DMS 273 (cell line): ENCODE measurements at regions not wholly inside any gene's neighbourhood (a gene's known extent, or its start where the extent isn't known, plus 50 kb on each side); places are given as distances from the start of the nearest gene placed in this dataset.

Experiments used
- DNase-seq: peaks from one replicate; lab custom pipeline; 2025; ENCODE audit not compliant: unreplicated experiment; lab: John Stamatoyannopoulos, UW

- no peak for DNase-seq
These were observed 111.0 kb downstream of the GAS1 start for GRCh38 chr9:86836266-86836665.

GRCh38 chr9:86830356-86830755, 117.0 kb downstream of the GAS1 start:
- DNase-seq, result no peak

- DNase-seq, result no peak
These were observed 117.7 kb downstream of the GAS1 start for GRCh38 chr9:86829496-86830046.

- DNase-seq, result no peak
These were observed 118.7 kb downstream of the GAS1 start for GRCh38 chr9:86828631-86829030.

- DNase-seq, result no peak
These were observed 119.4 kb downstream of the GAS1 start for GRCh38 chr9:86827893-86828292.

GRCh38 chr9:86825299-86825698, 122.0 kb downstream of the GAS1 start:
- no peak for DNase-seq

- no peak for DNase-seq
These were observed 125.1 kb downstream of the GAS1 start for GRCh38 chr9:86822006-86822801.

- DNase-seq, result no peak
These were observed 126.1 kb downstream of the GAS1 start for GRCh38 chr9:86821006-86821845.

- DNase-seq, result no peak
These were observed 127.8 kb downstream of the GAS1 start for GRCh38 chr9:86819552-86819951.

GRCh38 chr9:86818636-86819035, 128.7 kb downstream of the GAS1 start:
- no peak for DNase-seq

- DNase-seq, result no peak
These were observed 130.4 kb downstream of the GAS1 start for GRCh38 chr9:86816868-86817267.

- no peak for DNase-seq
These were observed 130.9 kb downstream of the GAS1 start for GRCh38 chr9:86816366-86816765.

GRCh38 chr9:86812616-86813015, 134.7 kb downstream of the GAS1 start:
- DNase-seq, result no peak

GRCh38 chr9:86809759-86810367, 137.4 kb downstream of the GAS1 start:
- DNase-seq, result no peak

GRCh38 chr9:86809151-86809550, 138.2 kb downstream of the GAS1 start:
- DNase-seq, result no peak

- DNase-seq, result no peak
These were observed 139.8 kb downstream of the GAS1 start for GRCh38 chr9:86807367-86807976.

GRCh38 chr9:86804011-86804410, 143.3 kb downstream of the GAS1 start:
- DNase-seq, result no peak

- DNase-seq, result no peak
These were observed 144.2 kb downstream of the GAS1 start for GRCh38 chr9:86802900-86803673.

GRCh38 chr9:86801246-86801645, 146.1 kb downstream of the GAS1 start:
- DNase-seq, result peak; percentile 49

GRCh38 chr9:86800681-86801080, 146.6 kb downstream of the GAS1 start:
- no peak for DNase-seq
